Activated naive CD4-positive, alpha-beta T cell treated with anti-CD3 and anti-CD28 coated beads, Interleukin-2, amount 50 U/mL, for 72 hours (primary cell): ENCODE measurements at regions not wholly inside any gene's neighbourhood (a gene's known extent, or its start where the extent isn't known, plus 50 kb on each side); places are given as distances from the start of the nearest gene placed in this dataset.

Experiments used
- ATAC-seq, 2 donors: fragments of 150-1000 bp; cut with Tn5 transposase; 2 replicates each; pipeline ENCODE4 v1.10.0; 2021; ENCODE audit warnings: mild to moderate bottlenecking in 2 of 2, moderate library complexity in 2 of 2
- DNase-seq, 2 donors: peaks; one replicate each; pipeline ENCODE4 v3.0.0; 2021 to 2022; ENCODE audit warnings: low spot score in 2 of 2
- H3K27ac Mint-ChIP-seq, 2 donors: one replicate each; pipeline ENCODE4 v1.8.0; 2022; ENCODE audit warnings: mild to moderate bottlenecking in 2 of 2, mixed read lengths in 2 of 2
- H3K36me3 Mint-ChIP-seq, 2 donors: one replicate each; pipeline ENCODE4 v1.8.0; 2022; ENCODE audit warnings: mixed read lengths in 2 of 2
- H3K9me3 Mint-ChIP-seq, 2 donors: one replicate each; pipeline ENCODE4 v1.8.0; 2022; ENCODE audit warnings: mixed read lengths in 2 of 2

DNA sequence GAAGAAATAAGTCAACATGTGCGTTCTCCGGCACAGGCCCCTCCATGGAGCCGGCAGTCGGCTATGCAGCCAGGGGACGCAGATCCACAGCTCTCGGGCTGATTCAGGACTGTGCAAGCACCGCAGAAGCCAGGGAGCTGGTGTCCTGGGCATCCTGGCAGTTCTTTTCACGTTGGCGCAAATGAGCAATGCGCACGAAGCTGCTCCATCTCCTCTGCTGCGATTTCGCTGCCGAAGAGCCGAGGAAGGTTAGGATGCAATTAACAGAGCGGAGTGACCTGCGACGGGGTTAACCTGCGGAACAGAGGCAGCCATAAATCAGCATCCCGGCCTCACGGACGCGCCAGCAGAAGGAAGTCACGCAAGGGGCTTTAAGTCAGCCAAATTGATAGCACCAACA lies 107.1 kb upstream of the POU3F3 start:
- no peak for DNase-seq
- Mint-ChIP-seq H3K9me3 (no peaks in the 10 kb centered on the region), H3K36me3 (no peaks in the 10 kb centered on the region), H3K27ac (no peak overlapping the region)
- no peak for ATAC-seq

DNA sequence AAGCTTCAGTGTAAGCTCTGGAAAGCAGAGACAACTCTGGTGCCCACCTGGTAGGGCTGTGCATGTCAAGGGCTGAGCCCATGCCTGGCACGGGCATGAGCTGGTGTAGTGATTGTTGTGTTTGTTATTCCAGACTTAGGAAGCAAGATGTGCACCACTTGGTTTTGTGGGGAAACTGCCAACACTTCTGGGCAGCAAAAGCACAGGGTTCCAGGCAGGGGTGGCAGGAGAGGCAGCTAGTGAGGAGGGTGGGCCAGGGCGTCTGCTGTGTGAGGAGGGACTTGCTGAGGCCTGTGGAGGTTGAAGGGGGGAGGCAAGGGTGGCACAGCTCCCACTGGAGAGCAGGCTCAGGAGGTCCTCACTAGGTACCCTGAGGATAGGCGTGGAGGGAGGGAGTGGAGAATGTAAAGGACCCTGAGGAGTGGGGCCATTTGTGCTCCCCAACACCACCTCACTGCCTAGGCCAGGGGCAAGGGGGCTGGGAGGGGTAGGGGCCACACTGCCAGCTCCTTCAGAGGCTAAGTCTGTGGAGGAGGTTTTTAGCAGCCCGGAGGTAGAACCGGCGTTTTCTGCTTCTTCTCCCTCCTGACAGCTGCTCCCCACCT lies 104.0 kb upstream of the POU3F3 start:
- Mint-ChIP-seq H3K27ac (no peak overlapping the region), H3K36me3 (no peaks in the 10 kb centered on the region), H3K9me3 (no peaks in the 10 kb centered on the region)
- ATAC-seq (no peak), DNase-seq (no peak)

DNA sequence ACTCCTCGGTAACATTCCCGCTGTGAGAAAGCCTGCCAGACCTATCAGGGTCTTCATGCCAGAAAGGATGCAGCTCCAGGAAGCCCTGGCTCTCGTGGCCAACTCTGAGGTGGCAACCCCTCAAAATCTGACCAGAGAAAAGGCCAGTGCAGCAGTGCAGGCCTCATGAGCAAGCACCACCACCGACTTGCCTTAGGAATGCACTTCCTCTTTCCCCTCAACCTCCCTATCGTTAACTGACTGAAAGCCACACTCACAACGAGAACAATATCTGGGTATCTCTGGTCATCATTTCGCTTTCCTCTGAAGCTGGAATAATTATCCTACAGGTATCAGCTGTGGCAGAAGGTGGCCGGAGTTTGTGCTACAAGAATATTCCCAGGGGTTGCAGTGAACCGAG lies 101.4 kb upstream of the POU3F3 start:
- no peaks in the 10 kb centered on the region for H3K9me3 Mint-ChIP-seq
- DNase-seq, result no peak
- no peaks in the 10 kb centered on the region for H3K36me3 Mint-ChIP-seq
- H3K27ac Mint-ChIP-seq, result no peak overlapping the region
- no peak for ATAC-seq

DNA sequence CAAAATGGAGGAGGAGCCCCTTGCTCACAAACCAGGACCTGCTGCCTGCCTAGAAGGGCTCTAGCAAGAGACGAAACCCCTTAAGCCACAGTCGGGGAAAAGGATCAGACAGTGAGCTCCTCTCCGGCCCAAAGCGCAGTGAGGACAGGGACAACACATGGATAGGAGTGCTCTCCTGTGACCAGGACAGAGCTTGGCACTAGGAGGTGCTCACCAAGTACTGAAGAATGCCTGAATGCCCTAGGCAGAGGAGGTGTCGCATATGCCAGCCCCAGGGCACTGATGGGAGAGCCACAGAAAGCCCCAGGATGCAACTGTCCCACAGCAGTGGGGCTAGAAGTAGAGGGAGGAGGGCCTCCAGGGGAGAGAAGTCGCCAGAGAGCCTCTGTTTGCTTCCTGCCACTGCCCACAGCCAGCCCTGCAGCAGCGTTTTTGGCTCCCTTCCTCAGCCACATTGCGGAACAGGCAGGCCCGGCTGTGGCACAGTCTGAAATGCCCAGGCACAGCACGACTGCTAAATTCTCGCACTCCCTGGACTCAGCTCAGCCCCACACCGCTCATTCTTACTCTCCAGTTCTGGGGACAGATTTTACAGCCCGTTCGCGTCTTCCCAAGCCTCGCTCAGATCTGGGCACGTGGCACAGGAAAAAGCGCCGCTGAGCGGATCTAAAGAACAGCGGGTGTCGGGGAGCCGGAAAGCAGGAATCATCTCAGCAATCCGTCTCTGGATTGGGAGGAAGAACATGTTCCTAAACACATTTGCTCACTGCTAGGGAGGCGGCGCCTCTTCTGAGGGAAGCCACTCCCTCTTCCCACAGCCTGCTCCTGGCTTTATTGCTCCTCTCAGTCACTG lies 98.7 kb upstream of the POU3F3 start:
- DNase-seq (no peak), ATAC-seq (no peak)
- H3K36me3 Mint-ChIP-seq, result no peaks in the 10 kb centered on the region
- no peak overlapping the region for H3K27ac Mint-ChIP-seq
- H3K9me3 Mint-ChIP-seq, result no peaks in the 10 kb centered on the region

DNA sequence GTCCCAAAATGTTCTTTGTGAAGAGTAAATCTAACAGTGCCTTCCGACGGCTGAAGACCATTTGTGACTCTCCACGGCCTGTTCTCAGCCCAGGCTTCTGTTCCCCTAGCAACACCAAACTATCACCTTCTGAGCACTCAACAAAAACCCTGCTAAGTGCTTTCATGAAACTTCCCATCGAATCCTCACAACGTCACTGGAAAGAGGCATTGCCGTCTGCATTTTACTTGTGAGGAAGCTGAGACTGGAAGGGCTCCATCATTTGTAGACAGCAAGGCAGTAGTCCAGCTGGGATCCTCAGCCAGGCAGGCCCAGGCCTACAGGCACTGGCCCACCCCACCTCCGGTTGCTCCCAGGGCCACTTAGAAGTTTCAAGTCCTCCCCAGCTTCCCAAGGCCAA lies 97.8 kb upstream of the POU3F3 start:
- Mint-ChIP-seq H3K27ac (no peak overlapping the region), H3K9me3 (no peaks in the 10 kb centered on the region), H3K36me3 (no peaks in the 10 kb centered on the region)
- no peak for ATAC-seq
- no peak for DNase-seq

DNA sequence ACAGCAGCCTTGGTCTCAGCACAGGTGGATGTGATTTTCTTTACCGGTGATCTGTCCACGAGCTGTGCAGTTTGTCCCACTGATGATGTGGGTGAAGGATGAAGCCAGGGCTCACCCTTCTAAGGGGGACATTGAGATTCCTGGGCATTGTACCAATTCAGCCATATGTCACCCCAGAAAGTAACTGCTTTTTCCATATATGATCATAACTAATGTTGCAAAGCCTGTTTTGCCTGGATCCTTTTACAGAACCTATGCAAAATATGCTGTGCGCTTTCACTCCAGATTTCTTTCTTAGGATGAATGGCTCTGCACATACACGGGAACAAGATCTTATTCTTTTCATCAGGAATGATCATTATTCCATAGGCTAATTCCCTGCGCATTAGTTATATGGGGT lies 96.9 kb upstream of the POU3F3 start:
- ATAC-seq (no peak), DNase-seq (no peak)
- Mint-ChIP-seq H3K36me3 (no peaks in the 10 kb centered on the region), H3K9me3 (no peaks in the 10 kb centered on the region), H3K27ac (no peak overlapping the region)

DNA sequence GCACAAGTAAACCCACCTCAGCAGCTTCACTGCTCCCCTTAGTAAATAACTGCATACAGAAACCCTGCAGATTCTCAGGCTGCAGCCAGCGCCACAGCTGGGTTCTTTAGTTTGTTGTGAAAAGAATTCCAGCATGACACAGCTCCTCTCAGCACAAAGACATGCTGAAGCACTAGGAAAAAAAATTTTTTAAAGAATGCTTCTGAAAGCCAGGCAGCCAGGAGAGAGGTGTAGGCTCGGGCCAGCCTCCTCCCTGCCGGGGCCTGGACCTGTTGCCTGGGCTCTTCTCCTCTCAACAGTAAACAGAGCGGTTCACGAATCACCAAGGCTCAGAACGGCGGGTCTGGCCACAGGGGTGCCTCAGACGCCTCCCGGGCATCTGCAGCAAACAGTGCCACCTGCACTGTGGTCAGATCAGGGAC lies 95.7 kb upstream of the POU3F3 start:
- H3K9me3 Mint-ChIP-seq, result no peaks in the 10 kb centered on the region
- ATAC-seq, result no peak

DNA sequence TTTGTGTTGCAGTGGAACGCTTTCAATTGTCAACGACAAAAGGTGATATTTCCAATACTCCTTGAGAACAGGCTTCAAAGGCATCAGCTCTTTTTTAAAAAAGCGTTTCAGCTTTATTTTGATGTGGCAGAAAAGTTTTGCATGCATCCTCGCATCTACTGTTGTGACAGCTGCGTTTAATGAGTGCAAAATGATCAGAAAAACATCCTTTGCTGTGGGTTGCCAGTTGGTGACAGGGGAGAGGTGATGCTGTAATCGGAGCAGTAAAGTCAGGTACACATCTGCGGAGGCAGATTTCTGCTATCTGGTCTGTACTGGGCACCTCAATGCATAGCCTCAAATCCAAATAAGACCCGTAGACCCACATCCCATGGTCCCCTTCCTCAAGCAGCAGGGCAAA lies 91.9 kb upstream of the POU3F3 start:
- Mint-ChIP-seq H3K27ac (no peak overlapping the region), H3K9me3 (no peaks in the 10 kb centered on the region), H3K36me3 (no peaks in the 10 kb centered on the region)
- DNase-seq (no peak), ATAC-seq (no peak)

More for the DNA sequence above, 95.7 kb upstream of the POU3F3 start:
- no peak for DNase-seq
- Mint-ChIP-seq H3K27ac (no peak overlapping the region), H3K36me3 (no peaks in the 10 kb centered on the region)

DNA sequence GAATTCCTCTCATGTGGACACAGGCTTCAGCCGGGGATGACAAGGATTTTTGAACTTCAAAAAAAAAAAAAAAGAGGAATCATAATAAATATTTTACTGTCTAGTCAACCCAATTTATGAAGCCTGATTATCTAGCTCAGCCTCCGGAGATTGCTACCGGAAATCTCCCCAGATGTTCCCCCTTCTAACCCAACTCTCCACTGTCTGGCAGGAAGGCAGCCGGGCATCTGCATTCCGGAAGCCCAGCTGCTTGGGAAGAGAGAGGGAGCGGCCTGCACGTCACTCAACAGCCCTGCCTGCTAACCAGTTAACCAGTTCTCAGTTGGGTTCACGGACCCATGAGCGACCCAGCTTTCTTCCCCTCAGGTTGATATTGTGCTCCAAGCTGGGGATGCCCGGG lies 87.2 kb upstream of the POU3F3 start:
- no peak for DNase-seq
- Mint-ChIP-seq H3K9me3 (peaks cover 0 to 6% of the 10 kb centered on the region in 2 donors), H3K36me3 (no peaks in the 10 kb centered on the region), H3K27ac (no peak overlapping the region)
- ATAC-seq, result no peak

DNA sequence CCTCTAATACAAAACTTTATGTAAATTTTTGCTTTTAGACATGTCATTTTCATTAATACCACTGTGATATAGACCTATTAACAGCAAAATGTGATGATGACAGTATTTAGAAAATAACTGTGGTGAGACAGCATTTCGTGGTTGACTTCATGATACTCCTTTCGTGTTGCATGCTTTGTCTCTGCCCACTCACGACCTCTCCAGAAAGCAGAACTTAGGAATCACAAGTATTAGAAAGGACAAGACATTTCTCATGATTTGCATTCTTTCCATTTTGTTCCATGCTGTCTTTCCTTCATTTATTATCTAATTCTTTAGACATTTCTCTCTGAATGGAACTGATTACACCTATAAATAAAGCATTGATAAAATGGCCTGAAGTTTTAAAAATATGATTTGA lies 85.2 kb upstream of the POU3F3 start:
- DNase-seq (no peak), ATAC-seq (no peak)
- H3K36me3 Mint-ChIP-seq, result no peaks in the 10 kb centered on the region
- H3K27ac Mint-ChIP-seq, result no peak overlapping the region
- H3K9me3 Mint-ChIP-seq, result peaks cover 0 to 6% of the 10 kb centered on the region in 2 donors

DNA sequence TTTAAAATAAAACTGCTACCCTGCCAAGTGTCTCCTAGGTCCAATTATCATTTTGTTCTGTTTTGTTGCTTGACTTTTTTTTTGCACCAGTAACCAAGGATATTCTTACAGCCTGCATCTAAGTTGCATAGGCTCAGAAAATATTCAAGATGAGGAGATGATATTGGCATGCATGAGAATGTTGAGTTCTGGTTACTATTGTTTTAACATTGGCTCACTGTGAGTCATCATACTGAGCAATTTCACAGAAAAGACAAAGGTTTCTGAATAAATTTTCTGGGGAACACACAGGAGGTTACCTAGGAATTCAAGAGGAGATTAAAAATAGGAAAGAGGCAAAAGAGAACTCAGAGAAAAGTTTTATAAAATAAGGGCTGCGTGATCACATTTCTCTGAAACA lies 84.8 kb upstream of the POU3F3 start:
- DNase-seq (no peak), ATAC-seq (no peak)
- Mint-ChIP-seq H3K36me3 (no peaks in the 10 kb centered on the region), H3K9me3 (peaks cover 0 to 6% of the 10 kb centered on the region in 2 donors), H3K27ac (no peak overlapping the region)

DNA sequence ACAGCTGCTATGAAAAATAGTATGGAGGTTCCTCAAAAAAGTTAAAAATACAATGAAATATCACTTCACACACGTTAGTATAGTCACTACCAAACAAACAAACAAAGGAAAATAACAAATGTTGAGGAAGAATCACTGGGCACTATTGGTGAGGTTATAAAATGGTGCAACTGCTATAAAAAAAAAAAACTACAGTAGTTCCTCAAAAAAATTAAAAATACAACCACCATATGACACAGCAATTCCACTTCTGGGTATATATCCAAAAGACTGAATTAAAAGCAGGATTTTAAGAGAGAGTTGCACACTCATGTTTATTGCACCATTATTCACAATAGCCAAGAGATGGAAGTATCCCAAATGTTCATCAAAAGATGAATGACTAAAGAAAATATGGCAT lies 80.9 kb upstream of the POU3F3 start:
- H3K9me3 Mint-ChIP-seq, result peaks cover 3 to 6% of the 10 kb centered on the region in 2 donors
- no peaks in the 10 kb centered on the region for H3K36me3 Mint-ChIP-seq
- no peak overlapping the region for H3K27ac Mint-ChIP-seq
- no peak for DNase-seq
- ATAC-seq, result no peak

DNA sequence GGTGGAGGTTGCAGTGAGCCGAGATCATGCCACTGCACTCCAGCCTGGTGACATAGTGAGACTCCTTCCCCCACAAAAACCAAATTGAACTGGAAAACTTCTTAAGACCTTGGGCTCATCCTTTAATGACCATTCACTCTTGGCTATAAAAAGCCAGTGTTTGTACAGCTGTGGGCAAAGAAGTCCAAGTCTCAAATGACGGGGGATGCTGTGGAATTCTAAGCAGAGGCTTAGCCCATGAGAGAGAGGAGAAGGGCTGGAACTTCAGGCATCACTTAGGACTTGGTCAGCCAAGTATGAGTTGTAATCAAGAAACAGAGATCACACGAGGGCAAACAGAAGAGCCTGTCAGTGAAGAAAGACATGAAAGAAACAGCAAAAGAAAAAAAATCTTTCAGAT lies 79.3 kb upstream of the POU3F3 start:
- no peak for ATAC-seq
- peaks cover 3 to 6% of the 10 kb centered on the region in 2 donors for H3K9me3 Mint-ChIP-seq
- H3K27ac Mint-ChIP-seq, result no peak overlapping the region
- no peaks in the 10 kb centered on the region for H3K36me3 Mint-ChIP-seq
- DNase-seq, result no peak

DNA sequence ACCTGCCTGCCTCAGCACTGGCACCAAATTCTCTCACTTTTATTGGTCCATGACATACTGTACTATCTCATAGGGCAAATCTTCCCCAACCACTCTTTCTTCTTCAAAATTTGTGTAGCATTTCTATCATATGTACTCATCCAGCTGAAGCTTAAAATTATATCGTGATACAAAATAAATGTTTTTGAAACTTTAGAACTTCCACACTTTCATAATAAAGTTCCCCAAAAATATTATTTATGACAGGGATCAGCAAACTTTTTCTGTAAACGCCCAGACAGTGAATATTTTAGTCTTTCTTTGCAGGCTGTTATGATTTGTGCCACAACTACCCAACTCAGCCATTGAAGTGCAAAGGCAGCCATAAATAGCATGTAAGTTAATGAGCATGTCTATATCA lies 76.2 kb upstream of the POU3F3 start:
- no peak overlapping the region for H3K27ac Mint-ChIP-seq
- no peaks in the 10 kb centered on the region for H3K36me3 Mint-ChIP-seq
- H3K9me3 Mint-ChIP-seq, result peaks cover 0 to 3% of the 10 kb centered on the region in 2 donors
- ATAC-seq, result no peak
- DNase-seq, result no peak

DNA sequence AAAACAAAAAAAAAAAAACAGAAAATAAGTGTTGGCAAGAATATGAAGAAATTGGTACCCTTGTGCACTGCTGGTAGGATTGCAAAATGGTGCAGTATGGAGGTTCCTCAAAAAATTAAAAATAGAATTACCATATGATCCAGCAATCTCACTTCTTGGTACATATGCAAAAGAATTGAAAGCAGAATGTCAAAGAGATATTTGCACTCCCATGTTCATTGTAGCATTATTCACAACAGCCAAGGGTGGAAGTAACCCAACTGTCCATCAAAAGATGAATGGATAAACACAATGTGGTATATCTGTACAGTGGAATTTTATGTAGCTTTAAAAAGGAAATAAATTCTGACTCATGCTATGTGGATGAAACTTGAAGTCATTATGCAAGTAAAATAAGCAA lies 72.8 kb upstream of the POU3F3 start:
- no peaks in the 10 kb centered on the region for H3K36me3 Mint-ChIP-seq
- H3K9me3 Mint-ChIP-seq, result peaks cover 0 to 2% of the 10 kb centered on the region in 2 donors
- no peak for DNase-seq
- ATAC-seq, result no peak
- H3K27ac Mint-ChIP-seq, result no peak overlapping the region

DNA sequence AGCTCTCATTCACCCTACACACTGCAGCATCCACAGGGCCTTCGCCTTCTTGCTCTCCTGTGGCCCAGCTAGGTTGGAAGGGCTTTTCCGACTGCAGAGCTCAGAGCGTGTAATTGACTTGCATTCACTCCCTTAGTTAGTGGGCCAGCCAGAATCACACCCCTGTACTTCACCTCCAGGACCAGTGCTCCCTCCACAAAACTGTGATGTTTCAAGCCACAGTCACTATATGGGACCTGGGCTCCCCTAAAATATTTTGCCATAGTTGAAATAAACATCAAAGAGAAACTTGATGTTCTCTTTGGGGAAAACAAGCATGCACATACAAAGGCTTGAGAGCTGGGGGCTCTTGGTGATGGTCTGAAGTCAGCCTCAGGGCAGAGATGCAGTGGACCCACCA lies 69.7 kb upstream of the POU3F3 start:
- H3K27ac Mint-ChIP-seq, result no peak overlapping the region
- peaks cover 0 to 4% of the 10 kb centered on the region in 2 donors for H3K9me3 Mint-ChIP-seq
- ATAC-seq (no peak), DNase-seq (no peak)
- no peaks in the 10 kb centered on the region for H3K36me3 Mint-ChIP-seq

DNA sequence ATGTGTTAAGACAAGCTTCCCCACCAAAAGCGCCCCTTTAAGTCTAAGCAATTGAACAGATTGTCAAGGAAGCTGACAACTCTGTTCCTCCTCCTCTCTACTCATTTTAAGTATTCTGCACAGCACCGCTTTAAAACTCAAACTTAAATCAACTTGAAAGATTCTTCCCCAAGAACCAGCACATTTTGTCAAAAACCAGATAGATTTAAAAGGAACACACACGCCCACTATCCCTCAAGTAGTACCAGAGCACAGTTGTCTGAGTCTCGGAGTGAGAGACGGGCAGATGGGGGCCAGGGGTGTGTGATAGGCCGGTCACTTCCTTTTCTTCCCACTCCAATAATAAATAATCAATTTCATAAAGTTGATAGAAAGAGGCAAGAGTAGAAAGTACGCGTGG lies 67.7 kb upstream of the POU3F3 start:
- peaks cover 0 to 4% of the 10 kb centered on the region in 2 donors for H3K9me3 Mint-ChIP-seq
- no peak overlapping the region for H3K27ac Mint-ChIP-seq
- H3K36me3 Mint-ChIP-seq, result no peaks in the 10 kb centered on the region
- ATAC-seq (no peak), DNase-seq (no peak)

DNA sequence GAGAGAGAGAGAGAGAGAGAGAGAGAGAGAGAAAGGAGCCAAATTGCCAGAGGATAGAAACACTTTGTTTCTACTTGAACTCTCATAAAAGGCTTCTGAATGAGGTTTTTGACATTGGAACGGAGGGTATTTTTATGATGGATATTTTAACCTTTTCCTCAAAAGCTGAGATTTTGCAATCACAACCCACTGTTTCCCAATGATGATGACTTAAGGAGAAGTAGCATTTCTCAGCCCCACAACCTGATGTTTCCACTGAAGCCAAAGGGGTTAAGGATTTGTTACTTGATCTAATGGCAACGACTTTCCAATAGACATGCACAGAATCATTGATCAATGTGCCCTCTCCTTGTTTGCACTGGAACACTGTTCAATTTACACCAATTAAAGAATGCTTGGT lies 67.1 kb upstream of the POU3F3 start:
- DNase-seq, result no peak
- no peak for ATAC-seq
- Mint-ChIP-seq H3K27ac (no peak overlapping the region), H3K36me3 (no peaks in the 10 kb centered on the region), H3K9me3 (peaks cover 0 to 4% of the 10 kb centered on the region in 2 donors)
